DMS114 treated with DMSO at 0.1 percent for 48 hours (cell line): ENCODE measurements at regions not wholly inside any gene's neighbourhood (a gene's known extent, or its start where the extent isn't known, plus 50 kb on each side); places are given as distances from the start of the nearest gene placed in this dataset.

Experiments
- DNase-seq: peaks from one replicate; lab custom pipeline; 2025; ENCODE audit not compliant: unreplicated experiment; lab: John Stamatoyannopoulos, UW

- no peak for DNase-seq
These were observed 182.3 kb upstream of the GALNT2 start for GRCh38 chr1:229884765-229885164.

DNA sequence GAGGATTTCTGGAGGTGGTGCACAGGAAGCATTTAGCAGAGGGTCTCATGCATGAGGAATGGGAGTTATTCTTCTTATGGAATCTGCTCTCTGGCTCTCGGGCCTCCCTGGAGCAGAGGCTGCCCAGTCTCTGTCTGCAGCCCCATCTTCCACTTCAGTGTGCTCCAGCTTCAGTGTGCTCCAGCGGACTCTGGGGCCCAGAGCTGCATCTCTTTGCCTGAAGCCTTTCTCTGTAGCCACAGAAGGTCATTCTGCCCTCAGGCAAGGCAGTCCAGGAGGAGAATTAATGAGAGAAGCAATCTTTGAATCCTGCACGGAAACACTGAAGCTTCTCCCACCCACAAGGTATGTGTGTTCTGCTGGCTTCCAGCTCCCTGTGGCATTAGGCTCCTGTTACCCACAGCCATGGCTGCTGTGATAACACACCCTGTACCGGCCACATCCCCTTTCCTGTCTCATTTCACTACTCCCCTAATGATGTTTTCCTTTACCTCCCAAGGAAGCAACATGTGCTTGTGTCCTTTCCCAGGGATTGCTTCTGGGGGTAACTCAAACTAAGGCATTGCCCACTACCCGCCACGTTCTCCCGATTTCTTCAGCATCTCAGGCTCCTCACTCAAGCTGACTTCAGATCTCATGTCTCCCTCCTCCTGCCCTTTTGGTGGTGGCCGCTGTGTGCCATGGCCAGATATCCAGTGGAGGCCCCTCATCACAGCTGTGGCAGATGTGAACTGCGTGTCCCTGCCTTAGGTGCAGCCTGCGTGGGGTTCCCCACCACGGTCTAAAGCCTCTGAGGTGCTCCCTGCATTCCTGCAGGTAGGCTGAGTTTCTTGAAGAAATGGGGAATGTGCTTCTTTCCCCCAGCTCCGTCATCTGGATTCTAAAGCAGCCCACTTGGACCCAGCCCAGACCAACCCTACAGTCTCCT lies 181.2 kb upstream of the GALNT2 start:
- no peak for DNase-seq

DNA sequence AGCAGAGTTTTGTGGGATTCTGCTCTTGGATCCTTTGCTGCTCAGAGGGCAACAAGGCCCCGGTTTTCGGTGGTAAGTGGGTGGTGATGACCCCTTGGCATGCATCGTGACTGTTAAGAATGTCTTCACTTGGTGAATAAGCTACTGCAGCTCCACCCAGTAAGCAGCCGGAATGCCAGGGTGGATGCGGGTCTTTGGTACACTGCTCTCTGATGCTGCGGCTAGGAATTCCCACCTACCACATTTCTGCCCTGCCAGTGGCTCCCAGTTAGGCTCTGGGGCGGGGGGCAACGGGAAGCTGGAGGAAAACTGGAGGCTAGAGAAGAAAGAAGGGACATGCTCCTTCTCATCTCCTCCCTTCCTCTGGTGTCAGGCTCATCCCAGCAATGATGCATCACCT lies 180.4 kb upstream of the GALNT2 start:
- DNase-seq: no peak

DNA sequence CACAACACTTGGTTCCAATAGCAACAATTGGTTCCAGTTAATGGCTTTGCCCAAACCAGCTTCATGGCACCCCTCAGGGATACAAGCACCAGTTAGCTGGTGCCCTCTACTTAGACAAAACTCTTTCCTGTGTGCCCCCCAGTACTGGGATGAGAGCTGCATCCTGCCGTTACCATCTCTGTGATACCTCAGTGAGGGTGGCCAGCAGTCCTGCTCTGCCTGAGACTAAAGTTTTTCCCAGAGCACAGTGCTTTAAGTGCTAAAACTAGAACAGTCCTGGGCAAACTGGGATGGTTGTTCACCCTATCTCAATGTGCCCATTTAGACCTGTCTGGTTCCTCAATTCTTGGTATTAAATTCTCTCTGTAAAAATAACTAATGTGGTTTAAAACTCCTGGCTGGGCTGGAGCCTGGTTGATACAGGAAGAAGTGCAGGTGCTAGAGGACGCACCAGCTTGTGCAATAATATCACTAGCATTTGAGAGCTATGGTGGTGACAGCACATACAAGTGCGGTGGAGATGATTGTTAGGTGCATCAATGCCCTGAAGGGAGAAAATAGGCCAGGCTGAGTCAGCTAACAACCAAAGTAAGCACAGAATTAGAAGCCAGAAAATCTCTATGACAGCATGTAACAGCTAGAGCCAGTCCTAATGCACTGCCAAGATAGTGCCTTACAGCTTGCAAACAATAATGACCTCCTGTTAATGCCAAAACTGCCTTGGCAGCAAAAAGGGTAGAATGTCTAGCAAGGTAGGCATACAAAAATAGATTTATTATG lies 179.8 kb upstream of the GALNT2 start:
- DNase-seq: no peak

GRCh38 chr1:229888157-229888556 lies 178.9 kb upstream of the GALNT2 start:
- no peak for DNase-seq

GRCh38 chr1:229888561-229889001 lies 178.5 kb upstream of the GALNT2 start:
- no peak for DNase-seq

- DNase-seq: no peak
These were observed 178.0 kb upstream of the GALNT2 start for GRCh38 chr1:229889031-229889517.

GRCh38 chr1:229891227-229891626 lies 175.8 kb upstream of the GALNT2 start:
- no peak for DNase-seq

- no peak for DNase-seq
These were observed 174.4 kb upstream of the GALNT2 start for GRCh38 chr1:229892515-229893117.

DNA sequence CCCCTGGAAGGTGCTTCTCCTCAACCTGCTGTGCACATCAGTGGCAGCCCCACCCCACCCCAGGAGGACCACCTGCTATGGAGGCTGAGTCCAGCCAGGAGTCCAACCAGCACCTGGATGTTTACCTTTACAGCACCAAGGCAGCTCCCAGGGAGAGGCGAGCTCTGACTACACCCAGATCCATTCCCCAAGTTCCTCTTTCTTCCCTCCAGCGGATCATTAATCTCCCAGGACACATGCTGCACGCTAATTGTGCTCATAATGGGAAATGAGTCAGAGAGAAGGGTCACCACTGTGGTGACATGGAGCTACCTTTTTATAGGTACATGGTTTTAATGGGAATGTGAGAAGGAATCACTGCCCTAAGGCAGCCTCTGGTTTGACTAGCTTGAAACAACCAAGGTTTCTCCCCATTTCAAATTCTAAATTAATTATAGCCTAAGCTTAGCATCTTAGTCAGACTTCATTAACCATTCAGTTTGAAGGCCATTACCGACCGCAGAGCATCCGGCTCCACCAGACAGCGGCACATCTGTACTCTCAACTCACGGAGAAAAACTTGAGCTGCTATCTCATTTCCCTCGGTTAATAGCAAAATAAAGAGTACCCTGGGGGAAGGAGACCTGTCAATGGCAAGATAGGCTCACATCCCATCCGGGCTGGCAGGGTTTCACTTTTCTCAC lies 173.1 kb upstream of the GALNT2 start:
- DNase-seq: no peak

DNA sequence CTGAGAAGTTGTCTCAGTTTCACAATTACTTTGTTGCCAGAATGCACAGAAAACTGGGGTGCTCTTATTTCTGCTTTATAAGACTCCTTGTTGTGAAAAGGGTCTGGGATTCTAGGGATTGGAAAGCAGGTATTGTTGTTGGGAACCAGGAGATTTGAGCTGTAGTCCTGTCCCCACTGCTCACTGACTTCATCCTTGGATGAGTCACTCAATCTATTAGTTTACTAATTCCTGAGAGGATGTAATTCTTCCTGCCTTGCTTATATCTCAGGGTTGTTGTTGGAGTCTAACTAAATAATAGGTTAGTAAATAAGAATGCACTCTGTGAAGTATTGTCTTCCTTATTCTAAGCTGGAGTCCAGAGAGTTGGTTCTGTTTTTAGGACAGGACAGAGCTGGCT lies 172.5 kb upstream of the GALNT2 start:
- DNase-seq: no peak

- no peak for DNase-seq
These were observed 171.4 kb upstream of the GALNT2 start for GRCh38 chr1:229895605-229896004.

DNA sequence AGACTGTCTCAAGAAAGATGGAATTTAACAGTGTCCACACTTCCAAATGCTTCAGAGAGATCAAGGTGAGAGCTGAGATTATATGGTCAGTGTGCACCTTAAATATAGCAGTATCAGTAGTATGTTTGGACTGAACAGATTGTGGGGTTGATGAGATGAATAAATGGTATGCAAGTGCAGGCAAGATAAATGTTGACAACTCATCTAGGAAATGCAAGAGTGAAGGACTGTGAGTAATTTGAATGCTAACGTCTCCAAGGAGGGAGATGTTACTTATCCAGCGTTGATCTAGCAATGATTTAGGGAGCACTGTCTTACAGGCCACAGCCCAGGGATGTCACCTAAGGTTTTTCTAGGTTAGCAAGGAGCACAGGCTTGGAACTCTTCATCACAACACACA lies 170.7 kb upstream of the GALNT2 start:
- DNase-seq: no peak

DNA sequence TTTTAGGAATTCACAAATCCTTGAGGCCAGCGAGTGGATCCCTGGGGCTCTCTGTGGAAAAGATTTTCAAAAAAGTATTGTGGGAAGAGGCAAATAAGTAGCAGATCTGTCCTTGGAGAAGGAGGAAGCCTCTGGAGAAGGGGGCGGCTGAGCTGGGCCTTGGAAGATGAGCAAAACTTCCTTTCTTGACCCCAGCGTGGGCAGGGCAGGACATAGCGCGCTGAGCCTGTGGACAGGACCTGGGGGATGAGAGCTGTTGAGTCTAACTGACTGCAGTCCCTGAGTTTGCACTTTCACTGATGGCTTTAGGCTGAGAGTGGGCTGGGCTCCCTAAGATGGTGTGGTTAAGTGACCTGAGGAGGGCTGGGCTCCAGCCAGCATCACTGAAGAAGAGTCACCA lies 170.2 kb upstream of the GALNT2 start:
- DNase-seq: no peak

GRCh38 chr1:229897501-229897900 lies 169.5 kb upstream of the GALNT2 start:
- no peak for DNase-seq

DNA sequence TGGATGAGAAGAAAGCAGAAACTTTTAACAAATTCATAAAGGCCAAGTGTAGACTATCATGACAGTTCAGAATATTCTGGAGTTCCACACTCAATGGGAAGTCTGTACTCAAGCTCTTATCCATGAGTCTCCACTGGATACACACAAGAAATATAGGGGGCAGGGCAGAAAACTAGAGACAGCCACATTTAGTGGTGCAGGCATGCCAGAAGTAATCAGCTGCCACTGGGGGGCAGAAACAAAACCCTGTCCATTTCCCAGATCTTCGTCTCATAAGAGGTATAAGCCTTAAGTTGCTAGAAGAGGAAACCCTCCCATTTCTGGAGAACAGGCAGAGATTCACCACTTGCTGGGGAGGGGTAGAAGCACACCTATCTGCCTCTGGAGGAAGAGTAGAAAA lies 166.8 kb upstream of the GALNT2 start:
- no peak for DNase-seq

- no peak for DNase-seq
These were observed 161.9 kb upstream of the GALNT2 start for GRCh38 chr1:229905031-229905545.

DNA sequence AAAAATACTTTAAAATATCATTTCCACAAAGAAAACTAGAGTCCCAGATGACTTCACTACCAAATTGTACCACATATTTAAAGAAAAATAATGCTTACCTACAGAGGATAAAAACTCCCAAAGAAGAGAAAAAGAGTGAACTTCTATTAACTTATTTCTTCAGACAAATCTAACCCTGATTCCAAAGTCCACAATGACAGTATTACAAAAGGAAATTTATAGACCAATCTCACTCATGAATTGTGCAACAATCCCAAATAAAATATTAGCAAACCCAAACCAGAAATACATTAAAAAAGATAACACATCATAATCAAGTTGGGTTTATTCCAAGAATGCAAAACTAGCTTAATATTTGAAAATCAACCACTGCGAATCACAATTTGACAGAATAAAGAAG lies 161.4 kb upstream of the GALNT2 start:
- no peak for DNase-seq

DNA sequence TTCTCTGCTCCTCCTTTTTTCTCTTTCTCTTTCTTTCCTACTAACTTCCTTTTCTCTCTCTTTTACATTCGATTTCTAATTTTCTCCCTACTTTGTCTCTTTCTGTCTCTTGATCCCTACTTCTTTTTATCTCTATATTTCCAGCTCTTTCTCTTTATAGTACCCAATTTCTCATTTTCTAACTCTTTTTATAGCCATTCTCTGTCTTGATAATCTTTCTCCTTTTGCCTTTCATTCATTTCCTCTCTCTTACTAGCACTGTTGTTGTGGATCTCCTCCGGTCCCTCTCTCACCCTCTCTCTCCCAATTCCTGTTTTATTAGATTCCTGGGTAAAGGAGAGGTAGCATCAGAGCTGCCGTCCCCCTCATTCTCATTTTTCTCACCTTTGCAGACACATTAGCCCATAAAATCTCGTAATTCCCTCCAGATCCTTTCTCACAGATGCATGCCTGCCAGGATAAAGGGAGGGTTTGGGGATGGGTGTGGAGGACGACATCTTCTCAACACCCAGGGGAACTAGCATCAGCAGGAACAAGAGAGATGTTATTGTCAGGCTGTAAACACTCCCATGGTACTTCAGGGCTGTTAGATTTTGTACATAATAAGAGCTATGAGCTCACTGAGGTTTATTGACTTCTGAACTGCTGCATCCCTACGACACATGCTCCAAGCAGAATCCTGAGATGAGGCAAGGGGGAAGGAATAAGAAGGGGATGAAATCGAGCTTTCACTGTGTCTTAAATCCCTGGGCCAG lies 159.0 kb upstream of the GALNT2 start:
- no peak for DNase-seq

- no peak for DNase-seq
These were observed 158.3 kb upstream of the GALNT2 start for GRCh38 chr1:229908689-229909088.
